IPS DF 6.9 (cell line): ENCODE measurements at regions not wholly inside any gene's neighbourhood (a gene's known extent, or its start where the extent isn't known, plus 50 kb on each side); places are given as distances from the start of the nearest gene placed in this dataset.
A peak's percentile ranks its signal among the peaks of the same experiment; 100 is the strongest.

ENCODE experiments used
- DNase-seq: peaks from one replicate; pipeline ENCODE4 v3.0.0-alpha.2; 2013; ENCODE audit warnings: low read depth, low spot score
- H3K27ac ChIP-seq: one replicate; pipeline ENCODE4 v1.5.1; 2013; ENCODE audit warnings: low read length, control low read depth
- H3K27me3 ChIP-seq: 2 replicates; pipeline ENCODE4 v1.6.1; 2013; ENCODE audit warnings: mild to moderate bottlenecking, low read length; ENCODE audit not compliant: control insufficient read depth, insufficient read depth
- H3K36me3 ChIP-seq: 2 replicates; pipeline ENCODE4 v1.6.1; 2013; ENCODE audit warnings: low read length; ENCODE audit not compliant: control insufficient read depth, insufficient read depth
- H3K4me1 ChIP-seq: 2 replicates; pipeline ENCODE4 v1.6.1; 2013; ENCODE audit warnings: low read length; ENCODE audit not compliant: control insufficient read depth, insufficient read depth
- H3K4me3 ChIP-seq: 2 replicates; pipeline ENCODE4 v1.5.1; 2013; ENCODE audit warnings: mild to moderate bottlenecking, low read length
- H3K9me3 ChIP-seq: 2 replicates; pipeline ENCODE4 v1.6.1; 2013; ENCODE audit warnings: low read length, inconsistent platforms; ENCODE audit not compliant: control insufficient read depth, insufficient read depth
- WGBS: extraction: QIAGEN DNeasy Blood & Tissue Kit; methylation state at CpG from one replicate; pipeline ENCODE4 v1.1.7; 2013; ENCODE audit warnings: mixed read lengths, missing lambda C conversion rate; ENCODE audit not compliant: insufficient read length, insufficient coverage; 5-methylcytosine and 5-hydroxymethylcytosine counted together

- H3K9me3 ChIP-seq: no peaks in the 10 kb centered on the region
- DNase-seq: no peak
- H3K27me3 ChIP-seq: no peaks in the 10 kb centered on the region
- no peaks in the 10 kb centered on the region for H3K4me1 ChIP-seq
- H3K4me3 ChIP-seq: no peak overlapping the region
- no peaks in the 10 kb centered on the region for H3K36me3 ChIP-seq
- no CpG with 5 or more reads among the region's 2 CpGs for WGBS
- H3K27ac ChIP-seq: no peak overlapping the region
These were observed 521.5 kb upstream of the NRXN1 start for GRCh38 chr2:51553476-51553875.

- Histone ChIP-seq H3K27ac (no peak overlapping the region), H3K4me3 (no peak overlapping the region), H3K27me3 (no peaks in the 10 kb centered on the region), H3K9me3 (no peaks in the 10 kb centered on the region), H3K36me3 (no peaks in the 10 kb centered on the region), H3K4me1 (no peaks in the 10 kb centered on the region)
- WGBS: no CpG with 5 or more reads among the region's 2 CpGs
- DNase-seq: no peak
These were observed 503.8 kb upstream of the NRXN1 start for GRCh38 chr2:51535763-51536162.

GRCh38 chr2:51534166-51534565 is 502.2 kb upstream of the NRXN1 start:
- no peak for DNase-seq
- Histone ChIP-seq H3K9me3 (no peaks in the 10 kb centered on the region), H3K36me3 (no peaks in the 10 kb centered on the region), H3K27ac (no peak overlapping the region), H3K4me1 (no peaks in the 10 kb centered on the region), H3K27me3 (no peaks in the 10 kb centered on the region), H3K4me3 (no peak overlapping the region)
- WGBS: no CpG with 5 or more reads among the region's 3 CpGs

GRCh38 chr2:51528156-51528555 is 496.2 kb upstream of the NRXN1 start:
- no peak for DNase-seq

GRCh38 chr2:51526766-51527165 is 494.8 kb upstream of the NRXN1 start:
- DNase-seq: no peak
- no peaks in the 10 kb centered on the region for H3K36me3 ChIP-seq
- no peak overlapping the region for H3K4me3 ChIP-seq
- WGBS: no CpG with 5 or more reads among the region's 2 CpGs
- no peaks in the 10 kb centered on the region for H3K27me3 ChIP-seq
- H3K9me3 ChIP-seq: no peaks in the 10 kb centered on the region
- no peaks in the 10 kb centered on the region for H3K4me1 ChIP-seq
- H3K27ac ChIP-seq: no peak overlapping the region

More at GRCh38 chr2:51528156-51528555, 496.2 kb upstream of the NRXN1 start:
- Histone ChIP-seq H3K4me3 (no peak overlapping the region), H3K9me3 (no peaks in the 10 kb centered on the region), H3K36me3 (no peaks in the 10 kb centered on the region), H3K4me1 (no peaks in the 10 kb centered on the region), H3K27me3 (no peaks in the 10 kb centered on the region), H3K27ac (no peak overlapping the region)
- no CpG with 5 or more reads among the region's 3 CpGs for WGBS

GRCh38 chr2:51516667-51517066 is 484.7 kb upstream of the NRXN1 start:
- no peak for DNase-seq
- no peaks in the 10 kb centered on the region for H3K9me3 ChIP-seq
- WGBS: no CpG with 5 or more reads among the region's 2 CpGs
- H3K4me3 ChIP-seq: no peak overlapping the region
- H3K27ac ChIP-seq: no peak overlapping the region
- H3K36me3 ChIP-seq: no peaks in the 10 kb centered on the region
- H3K4me1 ChIP-seq: no peaks in the 10 kb centered on the region
- no peaks in the 10 kb centered on the region for H3K27me3 ChIP-seq

- no peaks in the 10 kb centered on the region for H3K36me3 ChIP-seq
- no peak for DNase-seq
- WGBS: no CpG with 5 or more reads among the region's 4 CpGs
- no peaks in the 10 kb centered on the region for H3K9me3 ChIP-seq
- no peak overlapping the region for H3K4me3 ChIP-seq
- no peak overlapping the region for H3K27ac ChIP-seq
- H3K27me3 ChIP-seq: no peaks in the 10 kb centered on the region
- H3K4me1 ChIP-seq: no peaks in the 10 kb centered on the region
These were observed 479.1 kb upstream of the NRXN1 start for GRCh38 chr2:51511002-51511401.

- no peak for DNase-seq
- Histone ChIP-seq H3K27ac (no peak overlapping the region), H3K9me3 (no peaks in the 10 kb centered on the region), H3K27me3 (no peaks in the 10 kb centered on the region), H3K36me3 (no peaks in the 10 kb centered on the region), H3K4me3 (no peak overlapping the region), H3K4me1 (no peaks in the 10 kb centered on the region)
- WGBS: no CpG with 5 or more reads among the region's 3 CpGs
These were observed 478.4 kb upstream of the NRXN1 start for GRCh38 chr2:51510303-51510702.

- no CpG with 5 or more reads among the region's 4 CpGs for WGBS
These were observed 473.6 kb upstream of the NRXN1 start for GRCh38 chr2:51505533-51505932.

GRCh38 chr2:51490576-51491234 is 458.8 kb upstream of the NRXN1 start:
- no peaks in the 10 kb centered on the region for H3K36me3 ChIP-seq
- no peaks in the 10 kb centered on the region for H3K4me1 ChIP-seq
- no peaks in the 10 kb centered on the region for H3K9me3 ChIP-seq
- no peaks in the 10 kb centered on the region for H3K27me3 ChIP-seq
- DNase-seq: no peak
- no peak overlapping the region for H3K4me3 ChIP-seq
- no peak overlapping the region for H3K27ac ChIP-seq
- no CpG with 5 or more reads among the region's 3 CpGs for whole genome bisulfite sequencing

More at GRCh38 chr2:51505533-51505932, 473.6 kb upstream of the NRXN1 start:
- Histone ChIP-seq H3K27ac (no peak overlapping the region), H3K4me3 (no peak overlapping the region), H3K36me3 (no peaks in the 10 kb centered on the region), H3K27me3 (no peaks in the 10 kb centered on the region), H3K9me3 (no peaks in the 10 kb centered on the region), H3K4me1 (no peaks in the 10 kb centered on the region)
- DNase-seq: peak; percentile 16

- no CpG with 5 or more reads among the region's 2 CpGs for WGBS
- no peak overlapping the region for H3K27ac ChIP-seq
- H3K27me3 ChIP-seq: no peaks in the 10 kb centered on the region
- no peak overlapping the region for H3K4me3 ChIP-seq
- no peaks in the 10 kb centered on the region for H3K4me1 ChIP-seq
- no peak for DNase-seq
- no peaks in the 10 kb centered on the region for H3K36me3 ChIP-seq
- H3K9me3 ChIP-seq: no peaks in the 10 kb centered on the region
These were observed 452.7 kb upstream of the NRXN1 start for GRCh38 chr2:51484605-51485004.
